ENCODE measurements at regions not wholly inside any gene's neighbourhood (a gene's known extent, or its start where the extent isn't known, plus 50 kb on each side); places are given as distances from the start of the nearest gene placed in this dataset.

GRCh38 chr10:85524001-85524666, 842.5 kb downstream of the GRID1 start:
- TF ChIP-seq FOXA1 (IDR thresholded peaks at IDR 0.05) (no peak), BHLHE40 (IDR thresholded peaks at IDR 0.05; ENCODE audit: borderline replicate concordance) (no peak), TARDBP (IDR thresholded peaks at IDR 0.05) (no peak), SP1 (IDR thresholded peaks at IDR 0.05) (no peak), PKNOX1 (IDR thresholded peaks at IDR 0.05) (no peak), ELF4 (IDR thresholded peaks at IDR 0.05) (no peak), ARNT (IDR thresholded peaks at IDR 0.05) (no peak)

Measured in HEK293T (cell line).